Suprapubic skin (tissue), 4 donors: ENCODE measurements at regions not wholly inside any gene's neighbourhood (a gene's known extent, or its start where the extent isn't known, plus 50 kb on each side); places are given as distances from the start of the nearest gene placed in this dataset.

Experiments
- DNase-seq, 2 donors: peaks; one replicate each; pipeline ENCODE4 v3.0.0-alpha.2; 2019; ENCODE audit warnings: low spot score in 2 of 2
- H3K27ac ChIP-seq: fragments of 200-600 bp; sonication (generic); one replicate; pipeline ENCODE4 v1.5.1; 2019
- H3K27me3 ChIP-seq: fragments of 200-600 bp; sonication (generic); one replicate; pipeline ENCODE4 v1.5.1; 2019
- H3K36me3 ChIP-seq: fragments of 200-600 bp; sonication (generic); one replicate; pipeline ENCODE4 v1.5.1; 2019
- H3K4me1 ChIP-seq: fragments of 200-600 bp; sonication (generic); one replicate; pipeline ENCODE4 v1.5.1; 2019
- H3K4me3 ChIP-seq: fragments of 200-600 bp; sonication (generic); one replicate; pipeline ENCODE4 v1.5.1; 2019; ENCODE audit warnings: mild to moderate bottlenecking
- H3K9me3 ChIP-seq: fragments of 200-600 bp; sonication (generic); one replicate; pipeline ENCODE4 v1.5.1; 2019
- EP300 ChIP-seq: sonication (generic); formaldehyde crosslinking; IDR thresholded peaks from one replicate; pipeline ENCODE4 v1.6.1; 2017; ENCODE audit warnings: antibody characterized with exemption
- POLR2A ChIP-seq, 2 donors: fragments of 450-650 bp; IDR thresholded peaks; one replicate each; pipeline ENCODE4 v1.6.1; 2017; ENCODE audit warnings: antibody characterized with exemption in 2 of 2, mild to moderate bottlenecking in 2 of 2, moderate library complexity in 2 of 2
- POLR2AphosphoS5 ChIP-seq, 3 donors: sonication (generic); formaldehyde crosslinking; IDR thresholded peaks; one replicate each; pipeline ENCODE4 v1.6.1; 2017; ENCODE audit warnings: antibody characterized with exemption in 3 of 3
- WGBS: methylation state at CpG from one replicate; pipeline ENCODE4 v1.1.5; 2018; 5-methylcytosine and 5-hydroxymethylcytosine counted together
- TF ChIP-seq, protein P1 (sequence below), 2 donors: fragments of 200-600 bp in 1 of 2; fragments of 450-650 bp in 1 of 2; sonication (generic) in 1 of 2; IDR thresholded peaks; one replicate each; pipeline ENCODE4 v1.5.1; 2016 to 2019; ENCODE audit warnings: antibody characterized with exemption in 2 of 2, mild to moderate bottlenecking in 1 of 2, moderate library complexity in 1 of 2

DNA sequence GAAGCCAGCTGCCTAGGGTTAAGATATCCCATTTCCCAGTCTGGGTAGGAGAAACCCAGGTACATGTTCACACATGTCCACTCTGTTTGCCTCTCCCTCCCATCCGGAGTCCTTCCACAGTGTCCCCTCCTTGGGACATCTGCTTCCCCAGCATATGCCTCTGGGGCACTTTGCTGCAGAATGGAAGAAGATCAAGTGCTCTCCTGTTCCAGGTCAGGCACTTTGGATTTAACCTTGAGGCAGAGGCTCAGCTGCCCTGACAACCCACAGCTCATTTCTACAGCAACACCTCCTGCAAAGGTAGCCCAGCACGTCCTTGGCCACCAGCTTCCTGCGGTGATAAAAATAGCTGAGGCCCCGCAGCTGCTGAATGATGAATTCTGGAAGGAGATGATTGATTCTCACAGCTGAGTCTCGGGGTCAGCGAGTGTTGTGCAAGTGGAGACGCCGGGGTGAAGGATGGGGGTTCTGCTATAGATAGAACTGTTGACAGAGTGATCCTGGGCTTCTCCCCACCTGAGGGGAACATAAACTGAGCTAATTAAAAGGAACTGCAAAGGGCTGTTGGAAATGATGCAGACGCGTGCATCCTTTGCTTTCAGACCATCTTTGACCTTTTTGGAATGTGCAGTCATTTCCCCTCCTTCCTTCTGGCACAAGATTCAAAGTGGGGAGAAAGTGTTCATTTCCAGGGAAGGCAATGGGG lies 145.0 kb downstream of the SLC38A6 start:
- H3K4me1 ChIP-seq, result peaks cover 6% of the 10 kb centered on the region
- no peaks in the 10 kb centered on the region for H3K9me3 ChIP-seq
- no peaks in the 10 kb centered on the region for H3K27me3 ChIP-seq
- H3K36me3 ChIP-seq, result no peaks in the 10 kb centered on the region
- no peak overlapping the region for H3K4me3 ChIP-seq
- 34% methylated on average over 10 of the region's 10 CpGs for WGBS
- TF ChIP-seq EP300 (no peak), POLR2AphosphoS5 (IDR thresholded peaks at IDR 0.05) (no peak), POLR2A (IDR thresholded peaks at IDR 0.05) (no peak)
- TF ChIP-seq, protein P1, sequence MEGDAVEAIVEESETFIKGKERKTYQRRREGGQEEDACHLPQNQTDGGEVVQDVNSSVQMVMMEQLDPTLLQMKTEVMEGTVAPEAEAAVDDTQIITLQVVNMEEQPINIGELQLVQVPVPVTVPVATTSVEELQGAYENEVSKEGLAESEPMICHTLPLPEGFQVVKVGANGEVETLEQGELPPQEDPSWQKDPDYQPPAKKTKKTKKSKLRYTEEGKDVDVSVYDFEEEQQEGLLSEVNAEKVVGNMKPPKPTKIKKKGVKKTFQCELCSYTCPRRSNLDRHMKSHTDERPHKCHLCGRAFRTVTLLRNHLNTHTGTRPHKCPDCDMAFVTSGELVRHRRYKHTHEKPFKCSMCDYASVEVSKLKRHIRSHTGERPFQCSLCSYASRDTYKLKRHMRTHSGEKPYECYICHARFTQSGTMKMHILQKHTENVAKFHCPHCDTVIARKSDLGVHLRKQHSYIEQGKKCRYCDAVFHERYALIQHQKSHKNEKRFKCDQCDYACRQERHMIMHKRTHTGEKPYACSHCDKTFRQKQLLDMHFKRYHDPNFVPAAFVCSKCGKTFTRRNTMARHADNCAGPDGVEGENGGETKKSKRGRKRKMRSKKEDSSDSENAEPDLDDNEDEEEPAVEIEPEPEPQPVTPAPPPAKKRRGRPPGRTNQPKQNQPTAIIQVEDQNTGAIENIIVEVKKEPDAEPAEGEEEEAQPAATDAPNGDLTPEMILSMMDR (IDR thresholded peaks at IDR 0.05), result no peak
- H3K27ac ChIP-seq, result no peak overlapping the region
- DNase-seq, result no peak

DNA sequence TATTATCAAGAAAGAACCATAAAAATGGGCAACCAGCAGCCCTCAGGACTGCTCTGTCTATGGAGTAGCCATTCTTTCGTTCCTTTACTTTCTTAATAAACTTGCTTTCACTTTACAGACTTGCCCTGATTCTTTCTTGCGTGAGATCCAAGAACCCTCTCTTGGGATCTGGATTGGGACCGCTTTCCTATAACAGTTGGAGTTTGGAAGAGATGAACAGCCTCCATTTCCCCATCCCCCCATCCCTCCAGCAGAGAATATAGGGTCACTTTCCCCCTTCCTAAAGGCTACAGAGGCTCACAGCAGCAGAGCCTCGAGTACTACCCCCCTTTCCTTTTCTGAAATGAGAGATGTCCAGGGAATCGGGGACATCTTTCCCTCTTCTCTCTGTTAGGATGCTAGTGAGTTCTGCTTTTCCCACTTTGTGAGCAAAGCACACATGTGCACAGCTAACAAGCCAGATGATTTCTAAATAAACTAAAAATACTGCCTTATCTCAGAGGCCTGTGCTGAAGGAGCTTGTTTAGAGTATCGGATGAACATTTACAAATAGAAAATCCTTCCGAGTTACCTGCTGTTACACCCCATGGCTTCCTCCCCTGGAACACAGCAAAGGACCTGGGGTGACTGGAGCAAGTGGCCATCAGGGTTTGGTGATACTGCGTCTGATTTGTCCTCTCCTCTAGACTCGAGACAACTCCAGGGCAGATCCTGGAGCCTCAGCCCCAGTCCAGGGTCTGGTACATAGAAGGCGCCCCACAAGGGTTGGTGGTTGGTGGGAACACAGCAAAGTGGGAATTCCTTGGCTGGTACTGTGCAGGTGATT lies 144.2 kb downstream of the SLC38A6 start:
- no peak for DNase-seq
- no peak overlapping the region for H3K27ac ChIP-seq
- TF ChIP-seq, protein P1 (IDR thresholded peaks at IDR 0.05), result no peak
- TF ChIP-seq POLR2A (IDR thresholded peaks at IDR 0.05) (no peak), EP300 (no peak), POLR2AphosphoS5 (IDR thresholded peaks at IDR 0.05) (no peak)
- H3K4me3 ChIP-seq, result no peak overlapping the region
- no peaks in the 10 kb centered on the region for H3K27me3 ChIP-seq
- H3K9me3 ChIP-seq, result no peaks in the 10 kb centered on the region
- 66% methylated on average over 8 of the region's 10 CpGs for WGBS
- peaks cover 6% of the 10 kb centered on the region for H3K4me1 ChIP-seq
- no peaks in the 10 kb centered on the region for H3K36me3 ChIP-seq

DNA sequence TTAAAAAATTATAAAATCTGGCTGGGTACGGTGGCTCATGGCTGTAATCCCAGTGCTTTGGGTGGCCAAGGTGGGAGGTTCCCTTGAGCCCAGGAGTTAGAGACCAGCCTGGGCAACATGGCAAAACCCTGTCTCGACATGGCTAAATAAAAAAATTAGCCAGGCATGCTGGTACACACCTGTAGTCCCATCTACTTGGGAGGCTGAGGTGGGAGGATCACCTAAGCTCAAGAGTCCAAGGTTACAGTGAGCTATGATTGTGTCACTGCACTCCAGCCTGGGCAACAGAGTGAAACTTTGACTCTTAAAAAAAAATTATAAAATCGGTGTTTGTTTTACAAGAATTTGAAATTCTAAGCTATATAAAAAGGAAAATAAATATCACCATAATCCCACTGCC lies 141.8 kb downstream of the SLC38A6 start:
- peaks cover 6% of the 10 kb centered on the region for H3K4me1 ChIP-seq
- no peak overlapping the region for H3K4me3 ChIP-seq
- H3K27ac ChIP-seq, result no peak overlapping the region
- DNase-seq, result no peak
- no peak for TF ChIP-seq POLR2A (IDR thresholded peaks at IDR 0.05)
- TF ChIP-seq POLR2AphosphoS5 (IDR thresholded peaks at IDR 0.05), result no peak
- no peak for TF ChIP-seq EP300
- TF ChIP-seq, protein P1 (IDR thresholded peaks at IDR 0.05), result no peak
- H3K27me3 ChIP-seq, result no peaks in the 10 kb centered on the region
- WGBS, result 83% methylated on average over 3 of the region's 3 CpGs
- no peaks in the 10 kb centered on the region for H3K9me3 ChIP-seq
- no peaks in the 10 kb centered on the region for H3K36me3 ChIP-seq

DNA sequence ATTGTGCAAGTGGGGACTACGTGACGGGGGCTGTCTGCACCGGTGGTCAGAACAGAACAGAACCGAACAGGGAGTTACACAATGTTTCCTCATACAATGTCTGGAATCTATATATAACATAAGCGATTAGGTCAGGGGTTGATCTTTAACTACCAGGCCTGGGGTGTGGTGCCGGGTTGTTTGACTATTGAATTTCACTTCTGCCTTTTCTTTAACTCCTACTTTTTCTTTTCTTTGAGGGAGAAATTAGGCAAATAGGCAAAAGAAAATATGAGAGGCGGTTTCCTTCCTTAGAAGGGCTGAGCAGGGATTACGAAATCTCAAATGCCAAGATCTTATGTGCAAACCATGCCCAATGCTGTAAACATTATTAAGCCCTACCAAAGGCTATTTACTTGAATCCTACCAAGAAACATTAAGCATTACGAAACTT lies 140.3 kb downstream of the SLC38A6 start:
- no peak overlapping the region for H3K4me3 ChIP-seq
- H3K36me3 ChIP-seq, result no peaks in the 10 kb centered on the region
- H3K4me1 ChIP-seq, result peaks cover 6% of the 10 kb centered on the region
- H3K9me3 ChIP-seq, result no peaks in the 10 kb centered on the region
- DNase-seq, result no peak
- no peaks in the 10 kb centered on the region for H3K27me3 ChIP-seq
- TF ChIP-seq POLR2A (IDR thresholded peaks at IDR 0.05), result no peak
- TF ChIP-seq EP300, result no peak
- TF ChIP-seq POLR2AphosphoS5 (IDR thresholded peaks at IDR 0.05), result no peak
- TF ChIP-seq, protein P1 (IDR thresholded peaks at IDR 0.05), result no peak
- WGBS, result 95% methylated on average over 9 of the region's 9 CpGs
- no peak overlapping the region for H3K27ac ChIP-seq

DNA sequence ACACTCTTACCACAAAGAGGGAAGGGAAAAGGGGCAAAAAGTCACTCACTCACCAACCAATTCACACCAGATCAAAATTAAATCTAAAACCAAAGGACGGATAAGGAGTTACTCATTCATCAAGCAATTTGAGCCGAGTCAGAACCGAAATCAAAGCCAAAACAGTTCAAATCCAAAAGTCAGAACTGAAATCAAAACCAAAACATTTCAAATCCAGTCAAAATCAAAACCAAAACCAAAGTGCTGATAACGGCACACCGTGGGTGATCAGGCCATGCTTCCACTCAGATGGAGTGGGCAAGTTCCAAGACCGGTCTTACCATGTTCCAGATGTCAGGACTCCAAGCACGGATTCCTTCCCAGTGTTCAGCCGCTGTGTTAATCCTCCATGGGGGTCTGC lies 139.5 kb downstream of the SLC38A6 start:
- no peak overlapping the region for H3K4me3 ChIP-seq
- TF ChIP-seq POLR2AphosphoS5 (IDR thresholded peaks at IDR 0.05), result no peak
- TF ChIP-seq EP300, result no peak
- TF ChIP-seq, protein P1 (IDR thresholded peaks at IDR 0.05), result no peak
- no peak for TF ChIP-seq POLR2A (IDR thresholded peaks at IDR 0.05)
- no peak overlapping the region for H3K27ac ChIP-seq
- peaks cover 4% of the 10 kb centered on the region for H3K4me1 ChIP-seq
- H3K36me3 ChIP-seq, result no peaks in the 10 kb centered on the region
- no peak for DNase-seq
- H3K9me3 ChIP-seq, result no peaks in the 10 kb centered on the region
- 89% methylated on average over 8 of the region's 8 CpGs for WGBS
- no peaks in the 10 kb centered on the region for H3K27me3 ChIP-seq
